Left ventricle myocardium inferior (tissue), 1 donor: ENCODE measurements at regions not wholly inside any gene's neighbourhood (a gene's known extent, or its start where the extent isn't known, plus 50 kb on each side); places are given as distances from the start of the nearest gene placed in this dataset.

ENCODE experiments used
- DNase-seq: peaks from one replicate; pipeline ENCODE4 v3.0.0-alpha.2; 2020
- H3K27ac ChIP-seq: fragments of 200-600 bp; replicated peaks from 2 replicates; pipeline ENCODE4 v1.8.0; 2021
- H3K27me3 ChIP-seq: fragments of 200-600 bp; 2 replicates; pipeline ENCODE4 v1.8.0; 2021; ENCODE audit warnings: low read depth
- H3K36me3 ChIP-seq: fragments of 200-600 bp; 2 replicates; pipeline ENCODE4 v1.8.0; 2021
- H3K4me1 ChIP-seq: fragments of 200-600 bp; 2 replicates; pipeline ENCODE4 v1.8.0; 2021
- H3K4me3 ChIP-seq: fragments of 200-600 bp; 2 replicates; pipeline ENCODE4 v1.8.0; 2021; ENCODE audit warnings: mild to moderate bottlenecking, moderate library complexity
- H3K9me3 ChIP-seq: fragments of 200-600 bp; replicated peaks from 2 replicates; pipeline ENCODE4 v1.8.0; 2021
- CTCF ChIP-seq: fragments of 200-600 bp; IDR thresholded peaks from 2 replicates; pipeline ENCODE4 v1.8.0; 2021; ENCODE audit warnings: antibody characterized with exemption, mild to moderate bottlenecking, borderline replicate concordance
- intact Hi-C: fragments of 100-400 bp; cut with micrococcal nuclease; formaldehyde crosslinking; loops from one replicate; pipeline ENCODE4 v1.11.0; 2022
- donor health status: DM: no; HTN: yes; CAD: no; lungs with severe emphysema.

GRCh38 chr4:14888790-14889572 is 113.3 kb upstream of the CPEB2 start:
- Histone ChIP-seq H3K4me1 (no peaks in the 10 kb centered on the region), H3K9me3 (no peaks in the 10 kb centered on the region), H3K27ac (no peak overlapping the region), H3K27me3 (no peaks in the 10 kb centered on the region), H3K36me3 (no peaks in the 10 kb centered on the region), H3K4me3 (no peak overlapping the region)
- DNase-seq: no peak
- TF ChIP-seq CTCF: no peak
- intact Hi-C loops: no loop called here

- Histone ChIP-seq H3K4me3 (no peak overlapping the region), H3K4me1 (no peaks in the 10 kb centered on the region), H3K27me3 (no peaks in the 10 kb centered on the region), H3K9me3 (no peaks in the 10 kb centered on the region), H3K27ac (no peak overlapping the region), H3K36me3 (no peaks in the 10 kb centered on the region)
- no peak for DNase-seq
- intact Hi-C loops: no loop called here
- no peak for TF ChIP-seq CTCF
These were observed 109.7 kb upstream of the CPEB2 start for GRCh38 chr4:14892563-14892962.

GRCh38 chr4:14893713-14894112 is 108.6 kb upstream of the CPEB2 start:
- Histone ChIP-seq H3K4me3 (no peak overlapping the region), H3K4me1 (no peaks in the 10 kb centered on the region), H3K27me3 (no peaks in the 10 kb centered on the region), H3K27ac (no peak overlapping the region), H3K36me3 (no peaks in the 10 kb centered on the region), H3K9me3 (no peaks in the 10 kb centered on the region)
- DNase-seq: no peak
- intact Hi-C loops: no loop called here
- no peak for TF ChIP-seq CTCF

GRCh38 chr4:14894392-14895292 is 107.6 kb upstream of the CPEB2 start:
- intact Hi-C loops: no loop called here
- no peak for TF ChIP-seq CTCF
- Histone ChIP-seq H3K9me3 (no peaks in the 10 kb centered on the region), H3K27ac (no peak overlapping the region), H3K27me3 (no peaks in the 10 kb centered on the region), H3K36me3 (no peaks in the 10 kb centered on the region), H3K4me3 (no peak overlapping the region), H3K4me1 (no peaks in the 10 kb centered on the region)
- no peak for DNase-seq

GRCh38 chr4:14896656-14897175 is 105.6 kb upstream of the CPEB2 start:
- H3K27me3 ChIP-seq: no peaks in the 10 kb centered on the region
- intact Hi-C loops: no loop called here
- no peak overlapping the region for H3K27ac ChIP-seq

More at GRCh38 chr4:14896656-14897175, 105.6 kb upstream of the CPEB2 start:
- no peaks in the 10 kb centered on the region for H3K4me1 ChIP-seq
- TF ChIP-seq CTCF: no peak
- no peaks in the 10 kb centered on the region for H3K9me3 ChIP-seq
- no peak overlapping the region for H3K4me3 ChIP-seq
- no peaks in the 10 kb centered on the region for H3K36me3 ChIP-seq
- DNase-seq: no peak
